A549 (cell line): ENCODE measurements at regions not wholly inside any gene's neighbourhood (a gene's known extent, or its start where the extent isn't known, plus 50 kb on each side); places are given as distances from the start of the nearest gene placed in this dataset.

Experiments used
- ATAC-seq, 2 experiments: fragments of 200-7000 bp in 1 of 2; fragments of >200 bp in 1 of 2; cut with Nextera tagmentation in 1 of 2; cut with Tn5 transposase in 1 of 2; 3 replicates each; pipeline versions ENCODE4 v1.8.0 to v1.9.1; 2018 to 2020; ENCODE audit warnings: mild to moderate bottlenecking in 1 of 2, moderate library complexity in 1 of 2
- CTCF ChIA-PET: fragments of 300-600 bp; sonication (Branson Sonifier 250); formaldehyde crosslinking; extraction: SDS; loops from one replicate; lab custom pipeline; 2021; ENCODE audit warnings: antibody characterized with exemption, inconsistent platforms; lab: Yijun Ruan, JAX
- POLR2A ChIA-PET: fragments of 350-600 bp; formaldehyde crosslinking; extraction: SDS; loops from one replicate; lab custom pipeline; 2021; ENCODE audit warnings: antibody characterized with exemption, inconsistent platforms; lab: Yijun Ruan, JAX
- DNase-seq, 2 experiments: peaks; one replicate each; pipeline versions ENCODE4 v3.0.0 to v3.0.0-alpha.2; 2011 to 2016; ENCODE audit warnings: low read depth in 1 of 2, low spot score in 1 of 2
- FAIRE-seq: peaks from 2 replicates; lab custom pipeline; 2011; peaks lifted over from hg19 to GRCh38; lab: Jason Lieb, UNC
- H3K27ac ChIP-seq, 2 experiments: fragments of >200 bp; sonication (Bioruptor Twin); formaldehyde crosslinking; 3 replicates each; pipeline ENCODE4 v1.5.1; 2016 to 2017
- H3K4me1 ChIP-seq: fragments of >200 bp; sonication (Bioruptor Twin); formaldehyde crosslinking; 3 replicates; pipeline ENCODE4 v1.6.1; 2016
- H3K4me2 ChIP-seq: fragments of >200 bp; sonication (Bioruptor Twin); formaldehyde crosslinking; 3 replicates; pipeline ENCODE4 v1.6.1; 2016
- H3K4me3 ChIP-seq: fragments of >200 bp; sonication (Bioruptor Twin); formaldehyde crosslinking; 3 replicates; pipeline ENCODE4 v1.5.1; 2016
- H3K9me3 ChIP-seq: fragments of >200 bp; sonication (Bioruptor Twin); formaldehyde crosslinking; 3 replicates; pipeline ENCODE4 v1.6.1; 2016
- ATOH8 ChIP-seq: fragments of 250-450 bp; sonication (Bioruptor Pico); IDR thresholded peaks from 2 replicates; pipeline ENCODE4 v1.5.0; 2020; ENCODE audit warnings: low read depth, mild to moderate bottlenecking, moderate library complexity
- BCL3 ChIP-seq: fragments of >200 bp; sonication (Bioruptor Twin); formaldehyde crosslinking; IDR thresholded peaks from 3 replicates; pipeline ENCODE4 v1.6.1; 2016
- CBX8 ChIP-seq: fragments of 200-600 bp; sonication (generic); IDR thresholded peaks from 2 replicates; pipeline ENCODE4 v1.6.1; 2016
- CTCF ChIP-seq: fragments of >200 bp; sonication (Bioruptor Twin); formaldehyde crosslinking; IDR thresholded peaks from 3 replicates; pipeline ENCODE4 v1.5.1; 2016
- EHMT2 ChIP-seq: fragments of 200-600 bp; sonication (generic); IDR thresholded peaks from 2 replicates; pipeline ENCODE4 v1.6.1; 2016; ENCODE audit warnings: antibody characterized with exemption, low read depth, mild to moderate bottlenecking, moderate library complexity
- FOSL2 ChIP-seq, 2 experiments: fragments of 450-650 bp in 1 of 2; fragments of >200 bp in 1 of 2; sonication (Bioruptor Twin) in 1 of 2; formaldehyde crosslinking; IDR thresholded peaks; 2 replicates each; pipeline versions ENCODE4 v1.5.0 to v1.6.1; 2016 to 2020; ENCODE audit warnings: mild to moderate bottlenecking in 1 of 2, moderate library complexity in 1 of 2
- GATA3 ChIP-seq: IDR thresholded peaks from 2 replicates; pipeline ENCODE4 v1.6.1; 2012; ENCODE audit warnings: borderline replicate concordance
- HMGXB4 ChIP-seq: fragments of 250-450 bp; sonication (Bioruptor Pico); IDR thresholded peaks from 2 replicates; pipeline ENCODE4 v1.5.0; 2021; ENCODE audit warnings: mild to moderate bottlenecking, moderate library complexity, borderline replicate concordance
- KDM5A ChIP-seq: fragments of 200-600 bp; sonication (generic); IDR thresholded peaks from 2 replicates; pipeline ENCODE4 v1.6.1; 2016; ENCODE audit warnings: antibody characterized with exemption, mild to moderate bottlenecking
- MAFK ChIP-seq: fragments of 450-650 bp; IDR thresholded peaks from 2 replicates; pipeline ENCODE4 v1.6.1; 2014; ENCODE audit not compliant: partially characterized antibody
- MAZ ChIP-seq: fragments of 150-350 bp; IDR thresholded peaks from 2 replicates; pipeline ENCODE4 v1.6.1; 2014; ENCODE audit warnings: antibody characterized with exemption, low read depth, low read length, borderline replicate concordance
- NPAS2 ChIP-seq: fragments of 250-450 bp; sonication (Bioruptor Pico); IDR thresholded peaks from 2 replicates; pipeline ENCODE4 v1.8.0; 2022; ENCODE audit warnings: mild to moderate bottlenecking, moderate library complexity, borderline replicate concordance
- REST ChIP-seq: fragments of 200-600 bp; sonication (generic); IDR thresholded peaks from 2 replicates; pipeline ENCODE4 v1.6.1; 2016; ENCODE audit warnings: antibody characterized with exemption, mild to moderate bottlenecking, moderate library complexity
- RFX5 ChIP-seq: fragments of 450-650 bp; IDR thresholded peaks from 2 replicates; pipeline ENCODE4 v1.7.1; 2014; ENCODE audit warnings: antibody characterized with exemption, mild to moderate bottlenecking, moderate library complexity
- TFCP2L1 ChIP-seq: fragments of 250-450 bp; sonication (Bioruptor Pico); IDR thresholded peaks from 2 replicates; pipeline ENCODE4 v1.5.0; 2021; ENCODE audit warnings: mild to moderate bottlenecking
- TP53 ChIP-seq: fragments of 250-450 bp; sonication (Bioruptor Pico); IDR thresholded peaks from 2 replicates; pipeline ENCODE4 v1.5.0; 2021; ENCODE audit warnings: mild to moderate bottlenecking, moderate library complexity
- ZNF302 ChIP-seq: fragments of 250-450 bp; sonication (Bioruptor Pico); IDR thresholded peaks from 2 replicates; pipeline ENCODE4 v1.9.0; 2021; ENCODE audit warnings: inconsistent platforms, mild to moderate bottlenecking, moderate library complexity
- ZSCAN20 ChIP-seq: fragments of 250-450 bp; sonication (Bioruptor Pico); IDR thresholded peaks from 2 replicates; pipeline ENCODE4 v1.8.0; 2022; ENCODE audit warnings: mild to moderate bottlenecking, moderate library complexity
- WGBS: methylation state at CpG from one replicate; pipeline ENCODE4 v1.1.6; 2017; ENCODE audit errors: missing lambda C conversion rate; 5-methylcytosine and 5-hydroxymethylcytosine counted together

DNA sequence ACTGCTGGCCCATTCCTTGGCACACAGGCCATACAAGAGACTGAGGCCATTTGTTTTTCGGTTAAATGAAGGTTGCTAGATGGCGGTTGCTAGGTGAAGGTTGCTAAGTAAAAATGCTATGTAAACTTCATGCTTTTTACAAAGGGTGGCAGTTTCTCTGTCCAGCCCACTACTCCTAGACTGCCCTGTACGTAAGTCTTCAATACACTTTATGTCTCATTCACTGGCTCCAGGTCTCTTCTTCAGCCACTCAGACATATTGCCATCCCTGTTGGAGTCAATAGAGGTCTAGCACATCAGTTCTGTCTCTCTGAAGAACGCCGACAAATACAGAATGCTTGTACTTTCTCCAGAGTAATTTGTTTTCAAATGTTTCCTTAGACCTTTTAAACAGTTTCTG is 370.9 kb upstream of the RND3 start (continued):
- TF ChIP-seq HMGXB4 (CRISPR knock-in tag), result no peak
- TF ChIP-seq CTCF, result no peak
- no peak for TF ChIP-seq CBX8
- TF ChIP-seq MAFK, result no peak
- no peak for TF ChIP-seq KDM5A
- no peak for TF ChIP-seq NPAS2 (CRISPR knock-in tag)
- no peak for TF ChIP-seq FOSL2 (IDR thresholded peaks at IDR 0.05)
- no peak for TF ChIP-seq FOSL2 (CRISPR knock-in tag; IDR thresholded peaks at IDR 0.05)
- TF ChIP-seq TFCP2L1 (CRISPR knock-in tag), result no peak

GRCh38 chr2:150856596-150857281 is 369.3 kb upstream of the RND3 start:
- 13% methylated on average over 1 of the region's 1 CpG for WGBS
- ChIA-PET CTCF (no interaction called here), POLR2A (no interaction called here)
- no peak for FAIRE-seq
- DNase-seq, result no peak
- Histone ChIP-seq H3K9me3 (no peaks in the 10 kb centered on the region), H3K27ac (no peak overlapping the region), H3K4me3 (no peak overlapping the region), H3K4me2 (no peak overlapping the region), H3K4me1 (no peaks in the 10 kb centered on the region)
- no peak for TF ChIP-seq EHMT2
- no peak for TF ChIP-seq GATA3
- no peak for TF ChIP-seq ZNF302 (CRISPR knock-in tag)
- no peak for TF ChIP-seq CBX8
- TF ChIP-seq MAZ, result no peak
- TF ChIP-seq ATOH8 (CRISPR knock-in tag), result no peak
- no peak for TF ChIP-seq TP53
- TF ChIP-seq REST, result no peak
- TF ChIP-seq NPAS2 (CRISPR knock-in tag), result no peak
- no peak for TF ChIP-seq ZSCAN20 (CRISPR knock-in tag)
- TF ChIP-seq RFX5, result no peak
- no peak for TF ChIP-seq BCL3
- ATAC-seq, result no peak
